IMR-90 (cell line): ENCODE measurements at regions not wholly inside any gene's neighbourhood (a gene's known extent, or its start where the extent isn't known, plus 50 kb on each side); places are given as distances from the start of the nearest gene placed in this dataset.
"Not testable (repeated sequence)": the region's sequence is repeated elsewhere in the genome, so short reads cannot be mapped to it uniquely, and the experiment has no call there.

Experiments used
- ATAC-seq: fragments of 200-7000 bp; cut with Tn5 transposase; 2 replicates; pipeline ENCODE4 v1.9.1; 2020; ENCODE audit warnings: low read depth, mild to moderate bottlenecking, moderate library complexity
- BruUV-seq: library from RNA; stranded (reverse); fragments of 400-500 nt; replicated peaks from 2 replicates; lab custom pipeline; 2021; lab: Mats Ljungman, UMichigan
- CTCF ChIA-PET: fragments of 300-600 bp; formaldehyde crosslinking; extraction: SDS; loops from one replicate; lab custom pipeline; 2021; ENCODE audit warnings: antibody characterized with exemption; lab: Yijun Ruan, JAX
- POLR2A ChIA-PET: fragments of 300-600 bp; sonication (Branson Sonifier 250); formaldehyde crosslinking; loops from one replicate; lab custom pipeline; 2022; ENCODE audit warnings: antibody characterized with exemption; ENCODE audit not compliant: unreplicated experiment; lab: Charles Lee
- DNase-seq: peaks from one replicate; pipeline ENCODE4 v3.0.0; 2013
- H2AFZ ChIP-seq: replicated peaks from 2 replicates; pipeline ENCODE3; 2013; ENCODE audit warnings: low read length, mild to moderate bottlenecking; ENCODE audit not compliant: poor library complexity
- H2AK5ac ChIP-seq: 2 replicates; pipeline ENCODE4 v1.6.1; 2013; ENCODE audit warnings: low read depth, low read length, inconsistent platforms
- H2AK9ac ChIP-seq: replicated peaks from 2 replicates; pipeline ENCODE3; 2013; ENCODE audit warnings: mild to moderate bottlenecking, low read depth, low read length, moderate library complexity; ENCODE audit not compliant: poor library complexity
- H2BK120ac ChIP-seq: 2 replicates; pipeline ENCODE4 v1.6.1; 2013; ENCODE audit warnings: low read depth, low read length, inconsistent platforms
- H2BK15ac ChIP-seq: 3 replicates; pipeline ENCODE4 v1.6.1; 2013; ENCODE audit warnings: low read depth, low read length, inconsistent platforms
- H2BK20ac ChIP-seq: 2 replicates; pipeline ENCODE4 v1.6.1; 2013; ENCODE audit warnings: low read depth, mild to moderate bottlenecking, inconsistent platforms, low read length, moderate library complexity
- H2BK5ac ChIP-seq: 2 replicates; pipeline ENCODE4 v1.6.1; 2013; ENCODE audit warnings: mild to moderate bottlenecking, low read depth, low read length, inconsistent platforms; ENCODE audit not compliant: poor library complexity, severe bottlenecking
- H3K14ac ChIP-seq: replicated peaks from 2 replicates; pipeline ENCODE4 v1.6.1; 2013; ENCODE audit warnings: low read depth, low read length, inconsistent platforms
- H3K18ac ChIP-seq: 2 replicates; pipeline ENCODE4 v1.6.1; 2013; ENCODE audit warnings: low read depth, low read length, control low read depth
- H3K23ac ChIP-seq: 2 replicates; pipeline ENCODE4 v1.6.1; 2013; ENCODE audit warnings: low read depth, low read length, inconsistent platforms
- H3K27ac ChIP-seq: 2 replicates; pipeline ENCODE4 v1.5.1; 2013; ENCODE audit warnings: mild to moderate bottlenecking, control low read depth, low read length; ENCODE audit not compliant: insufficient read depth
- H3K27me3 ChIP-seq: 2 replicates; pipeline ENCODE4 v1.6.1; 2013; ENCODE audit warnings: low read length; ENCODE audit not compliant: control insufficient read depth, insufficient read depth
- H3K36me3 ChIP-seq: 2 replicates; pipeline ENCODE4 v1.6.1; 2013; ENCODE audit warnings: low read length, mixed read lengths; ENCODE audit not compliant: control insufficient read depth, insufficient read depth
- H3K4ac ChIP-seq: 2 replicates; pipeline ENCODE4 v1.6.1; 2013; ENCODE audit warnings: low read depth, low read length, inconsistent platforms
- H3K4me1 ChIP-seq: 2 replicates; pipeline ENCODE4 v1.6.1; 2013; ENCODE audit warnings: low read length, mixed read lengths; ENCODE audit not compliant: control insufficient read depth, insufficient read depth
- H3K4me2 ChIP-seq: 2 replicates; pipeline ENCODE4 v1.6.1; 2013; ENCODE audit warnings: low read depth, mild to moderate bottlenecking, control low read depth, low read length, moderate library complexity
- H3K4me3 ChIP-seq: 2 replicates; pipeline ENCODE4 v1.5.1; 2013; ENCODE audit warnings: low read depth, mild to moderate bottlenecking, control low read depth, low read length, moderate library complexity; ENCODE audit not compliant: insufficient read depth
- H3K56ac ChIP-seq: 2 replicates; pipeline ENCODE4 v1.6.1; 2013; ENCODE audit warnings: low read length, inconsistent platforms; ENCODE audit not compliant: insufficient read depth; ENCODE audit errors: extremely low read depth
- H3K79me1 ChIP-seq, 2 experiments: 2 replicates each; pipeline ENCODE4 v1.6.1; 2013; ENCODE audit warnings: low read length in 2 of 2, inconsistent platforms in 1 of 2, low read depth in 1 of 2
- H3K9ac ChIP-seq: 2 replicates; pipeline ENCODE4 v1.6.1; 2013; ENCODE audit warnings: low read depth, low read length, control low read depth
- H3K9me1 ChIP-seq: 2 replicates; pipeline ENCODE4 v1.6.1; 2013; ENCODE audit warnings: low read length, inconsistent platforms; ENCODE audit not compliant: insufficient read depth
- H3K9me3 ChIP-seq: 2 replicates; pipeline ENCODE4 v1.6.1; 2013; ENCODE audit warnings: low read length; ENCODE audit not compliant: control insufficient read depth, insufficient read depth
- H4K20me1 ChIP-seq: 2 replicates; pipeline ENCODE4 v1.6.1; 2013; ENCODE audit warnings: low read length, inconsistent platforms; ENCODE audit not compliant: insufficient read depth
- H4K5ac ChIP-seq: 2 replicates; pipeline ENCODE4 v1.6.1; 2013; ENCODE audit warnings: mild to moderate bottlenecking, low read depth, low read length, control low read depth
- H4K8ac ChIP-seq, 2 experiments: 2 replicates each; pipeline ENCODE4 v1.6.1; 2013; ENCODE audit warnings: low read depth in 2 of 2, low read length in 2 of 2, control low read depth in 1 of 2, inconsistent platforms in 1 of 2
- H4K91ac ChIP-seq: 2 replicates; pipeline ENCODE4 v1.6.1; 2013; ENCODE audit warnings: low read depth, low read length, inconsistent platforms; ENCODE audit not compliant: insufficient read depth
- WGBS, 2 experiments: methylation state at CpG; one replicate each; pipeline versions ENCODE4 v1.1.5 to v1.1.7; 2013; ENCODE audit warnings: missing lambda C conversion rate in 2 of 2; ENCODE audit not compliant: insufficient read length in 1 of 2; ENCODE audit errors: extremely low coverage in 2 of 2; 5-methylcytosine and 5-hydroxymethylcytosine counted together
- dilution Hi-C: fragments of 300-500 bp; cut with HindIII; formaldehyde crosslinking; loops from one replicate; pipeline ENCODE4 v1.14.3; 2018; ENCODE audit warnings: low sequenced_read_pairs; ENCODE audit not compliant: unreplicated experiment
- in situ Hi-C: fragments of 300-500 bp; cut with MboI; formaldehyde crosslinking; loops from 3 replicates; pipeline ENCODE4 v1.14.3; 2019; ENCODE audit warnings: low sequenced_read_pairs, inconsistent platforms, mixed read lengths
- intact Hi-C: fragments of 100-400 bp; cut with micrococcal nuclease; formaldehyde crosslinking; loops from 2 replicates; pipeline ENCODE4 v1.10.0; 2022

DNA sequence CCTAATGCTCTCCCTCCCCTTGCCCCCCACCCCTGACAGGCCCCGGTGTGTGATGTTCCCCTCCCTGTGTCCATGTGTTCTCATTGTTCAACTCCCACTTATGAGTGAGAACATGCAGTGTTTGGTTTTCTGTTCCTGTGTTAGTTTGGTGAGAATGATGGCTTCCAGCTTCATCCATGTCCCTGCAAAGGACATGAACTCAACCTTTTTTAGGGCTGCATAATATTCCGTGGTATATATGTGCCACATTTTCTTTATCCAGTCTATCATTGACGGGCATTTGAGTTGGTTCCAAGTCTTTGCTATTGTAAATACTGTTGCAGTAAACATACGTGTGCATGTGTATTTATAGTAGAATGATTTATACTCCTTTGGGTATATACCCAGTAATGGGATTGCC lies 69.5 kb downstream of the HINT1 start:
- CTCF ChIA-PET, H2AK9ac ChIP-seq, H3K9me1 ChIP-seq, in situ Hi-C loops, dilution Hi-C loops, ATAC-seq, H3K4me2 ChIP-seq, H3K9me3 ChIP-seq, BruUV-seq, H3K79me1 ChIP-seq, H3K14ac ChIP-seq, H2BK15ac ChIP-seq, H3K23ac ChIP-seq, intact Hi-C loops, H2AK5ac ChIP-seq, DNase-seq, H2BK5ac ChIP-seq, H4K91ac ChIP-seq, H3K4me1 ChIP-seq, H3K27ac ChIP-seq, H2BK20ac ChIP-seq, H4K5ac ChIP-seq, H3K18ac ChIP-seq, H3K4me3 ChIP-seq, H2AFZ ChIP-seq, H3K36me3 ChIP-seq, H4K8ac ChIP-seq, H3K9ac ChIP-seq, H3K27me3 ChIP-seq, H4K20me1 ChIP-seq, POLR2A ChIA-PET, H3K56ac ChIP-seq, H3K4ac ChIP-seq, H2BK120ac ChIP-seq: not testable (repeated sequence)
- WGBS, 2 experiments, result no CpG with 5 or more reads among the region's 4 CpGs
